IMR-90 (cell line): ENCODE measurements at regions not wholly inside any gene's neighbourhood (a gene's known extent, or its start where the extent isn't known, plus 50 kb on each side); places are given as distances from the start of the nearest gene placed in this dataset.

ENCODE experiments used
- CEBPB ChIP-seq: IDR thresholded peaks from 2 replicates; pipeline ENCODE4 v1.6.1; 2012; ENCODE audit warnings: low read depth, low read length, improper control_type of control experiment
- CHD1 ChIP-seq: IDR thresholded peaks from 2 replicates; pipeline ENCODE4 v1.6.1; 2012; ENCODE audit warnings: low read depth, low read length, improper control_type of control experiment
- FOS ChIP-seq: fragments of 150-350 bp; IDR thresholded peaks from 2 replicates; pipeline ENCODE4 v1.6.1; 2016; ENCODE audit warnings: low read depth, low read length
- MAZ ChIP-seq: IDR thresholded peaks from 2 replicates; pipeline ENCODE4 v1.6.1; 2012; ENCODE audit warnings: low read depth, mild to moderate bottlenecking, low read length, improper control_type of control experiment, moderate library complexity, borderline replicate concordance
- MXI1 ChIP-seq: IDR thresholded peaks from 2 replicates; pipeline ENCODE4 v1.6.1; 2012; ENCODE audit warnings: low read depth, mild to moderate bottlenecking, low read length, moderate library complexity, borderline replicate concordance
- POLR2A ChIP-seq: IDR thresholded peaks from 2 replicates; pipeline ENCODE4 v1.6.1; 2012; ENCODE audit warnings: mild to moderate bottlenecking, low read depth, low read length
- RCOR1 ChIP-seq: IDR thresholded peaks from 2 replicates; pipeline ENCODE4 v1.6.1; 2012; ENCODE audit warnings: mild to moderate bottlenecking, low read length, improper control_type of control experiment; ENCODE audit not compliant: insufficient replicate concordance
- RFX5 ChIP-seq: IDR thresholded peaks from 2 replicates; pipeline ENCODE4 v1.8.0; 2012; ENCODE audit warnings: low read depth, mild to moderate bottlenecking, low read length, moderate library complexity
- SMC3 ChIP-seq: fragments of 150-350 bp; IDR thresholded peaks from 2 replicates; pipeline ENCODE4 v1.6.1; 2016; ENCODE audit warnings: low read depth, mild to moderate bottlenecking, antibody characterized with exemption, low read length, moderate library complexity
- TF ChIP-seq, protein P1 (sequence below): conservative IDR thresholded peaks from 2 replicates; pipeline ENCODE4 v1.5.1; 2012; ENCODE audit warnings: mild to moderate bottlenecking, low read depth, low read length, improper control_type of control experiment
- TF ChIP-seq, protein P2 (sequence below): fragments of 150-350 bp; IDR thresholded peaks from 2 replicates; pipeline ENCODE4 v1.6.1; 2017; ENCODE audit warnings: mild to moderate bottlenecking, antibody characterized with exemption, low read length, low read depth

DNA sequence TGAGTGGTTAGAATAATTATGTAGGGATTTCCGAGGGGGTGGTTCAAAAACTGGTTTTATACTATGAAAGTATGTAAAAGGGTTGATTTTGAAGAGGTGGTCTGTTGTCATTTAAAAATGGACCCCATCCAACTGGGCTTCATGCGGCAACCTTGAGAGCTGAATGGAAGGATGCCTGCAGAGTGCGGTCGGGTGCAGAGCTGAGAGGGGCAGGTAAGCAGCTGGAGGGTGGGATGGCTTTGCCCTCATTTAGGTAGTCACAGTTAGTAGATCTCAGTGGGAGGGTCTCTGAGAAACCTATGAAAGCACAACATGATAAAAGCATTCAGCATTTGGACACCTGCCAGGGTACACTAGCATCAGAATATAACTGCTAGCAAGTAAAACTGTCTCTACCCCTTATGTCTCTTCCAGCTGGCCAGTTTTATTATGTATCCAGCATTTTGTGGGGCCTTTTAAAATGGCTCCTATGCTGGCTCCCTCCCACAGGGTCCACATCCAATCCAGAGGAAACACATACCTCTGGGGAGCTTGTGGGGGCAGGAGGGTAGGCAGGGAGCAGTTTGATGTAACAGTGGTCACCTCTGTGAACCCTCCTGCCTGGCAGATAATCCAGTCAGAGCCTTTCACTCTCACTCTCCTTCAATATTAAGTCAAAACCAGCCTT is 75.9 kb upstream of the MAGI2 start:
- TF ChIP-seq, protein P1, sequence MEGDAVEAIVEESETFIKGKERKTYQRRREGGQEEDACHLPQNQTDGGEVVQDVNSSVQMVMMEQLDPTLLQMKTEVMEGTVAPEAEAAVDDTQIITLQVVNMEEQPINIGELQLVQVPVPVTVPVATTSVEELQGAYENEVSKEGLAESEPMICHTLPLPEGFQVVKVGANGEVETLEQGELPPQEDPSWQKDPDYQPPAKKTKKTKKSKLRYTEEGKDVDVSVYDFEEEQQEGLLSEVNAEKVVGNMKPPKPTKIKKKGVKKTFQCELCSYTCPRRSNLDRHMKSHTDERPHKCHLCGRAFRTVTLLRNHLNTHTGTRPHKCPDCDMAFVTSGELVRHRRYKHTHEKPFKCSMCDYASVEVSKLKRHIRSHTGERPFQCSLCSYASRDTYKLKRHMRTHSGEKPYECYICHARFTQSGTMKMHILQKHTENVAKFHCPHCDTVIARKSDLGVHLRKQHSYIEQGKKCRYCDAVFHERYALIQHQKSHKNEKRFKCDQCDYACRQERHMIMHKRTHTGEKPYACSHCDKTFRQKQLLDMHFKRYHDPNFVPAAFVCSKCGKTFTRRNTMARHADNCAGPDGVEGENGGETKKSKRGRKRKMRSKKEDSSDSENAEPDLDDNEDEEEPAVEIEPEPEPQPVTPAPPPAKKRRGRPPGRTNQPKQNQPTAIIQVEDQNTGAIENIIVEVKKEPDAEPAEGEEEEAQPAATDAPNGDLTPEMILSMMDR: no peak
- TF ChIP-seq POLR2A: no peak
- no peak for TF ChIP-seq CEBPB
- no peak for TF ChIP-seq SMC3
- TF ChIP-seq FOS: no peak
- TF ChIP-seq CHD1: no peak
- TF ChIP-seq MXI1: no peak
- TF ChIP-seq, protein P2, sequence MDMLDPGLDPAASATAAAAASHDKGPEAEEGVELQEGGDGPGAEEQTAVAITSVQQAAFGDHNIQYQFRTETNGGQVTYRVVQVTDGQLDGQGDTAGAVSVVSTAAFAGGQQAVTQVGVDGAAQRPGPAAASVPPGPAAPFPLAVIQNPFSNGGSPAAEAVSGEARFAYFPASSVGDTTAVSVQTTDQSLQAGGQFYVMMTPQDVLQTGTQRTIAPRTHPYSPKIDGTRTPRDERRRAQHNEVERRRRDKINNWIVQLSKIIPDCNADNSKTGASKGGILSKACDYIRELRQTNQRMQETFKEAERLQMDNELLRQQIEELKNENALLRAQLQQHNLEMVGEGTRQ: no peak
- TF ChIP-seq RFX5: no peak
- no peak for TF ChIP-seq MAZ
- no peak for TF ChIP-seq RCOR1
